ENCODE measurements at regions not wholly inside any gene's neighbourhood (a gene's known extent, or its start where the extent isn't known, plus 50 kb on each side); places are given as distances from the start of the nearest gene placed in this dataset.

GRCh38 chr6:14642842-14643241 is 525.3 kb downstream of the CD83 start:
- Histone ChIP-seq H3K4me1 (peaks cover 13% of the 10 kb centered on the region), H3K27me3 (no peaks in the 10 kb centered on the region), H3K9me3 (no peaks in the 10 kb centered on the region), H3K4me3 (no peak overlapping the region), H3K27ac (no peak overlapping the region), H3K36me3 (no peaks in the 10 kb centered on the region)
- intact Hi-C loops (cut with DNase I): no loop called here
- DNase-seq (ENCODE audit: extremely low spot score in 2 of 2): no peak
- TF ChIP-seq, protein P1, sequence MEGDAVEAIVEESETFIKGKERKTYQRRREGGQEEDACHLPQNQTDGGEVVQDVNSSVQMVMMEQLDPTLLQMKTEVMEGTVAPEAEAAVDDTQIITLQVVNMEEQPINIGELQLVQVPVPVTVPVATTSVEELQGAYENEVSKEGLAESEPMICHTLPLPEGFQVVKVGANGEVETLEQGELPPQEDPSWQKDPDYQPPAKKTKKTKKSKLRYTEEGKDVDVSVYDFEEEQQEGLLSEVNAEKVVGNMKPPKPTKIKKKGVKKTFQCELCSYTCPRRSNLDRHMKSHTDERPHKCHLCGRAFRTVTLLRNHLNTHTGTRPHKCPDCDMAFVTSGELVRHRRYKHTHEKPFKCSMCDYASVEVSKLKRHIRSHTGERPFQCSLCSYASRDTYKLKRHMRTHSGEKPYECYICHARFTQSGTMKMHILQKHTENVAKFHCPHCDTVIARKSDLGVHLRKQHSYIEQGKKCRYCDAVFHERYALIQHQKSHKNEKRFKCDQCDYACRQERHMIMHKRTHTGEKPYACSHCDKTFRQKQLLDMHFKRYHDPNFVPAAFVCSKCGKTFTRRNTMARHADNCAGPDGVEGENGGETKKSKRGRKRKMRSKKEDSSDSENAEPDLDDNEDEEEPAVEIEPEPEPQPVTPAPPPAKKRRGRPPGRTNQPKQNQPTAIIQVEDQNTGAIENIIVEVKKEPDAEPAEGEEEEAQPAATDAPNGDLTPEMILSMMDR (IDR thresholded peaks at IDR 0.05): no peak
- TF ChIP-seq POLR2AphosphoS5 (IDR thresholded peaks at IDR 0.05; ENCODE audit: insufficient read depth in 1 of 2, low read depth in 1 of 2): no peak
- no peak for TF ChIP-seq POLR2A (IDR thresholded peaks at IDR 0.05)

GRCh38 chr6:14644381-14644780 is 526.8 kb downstream of the CD83 start:
- Histone ChIP-seq H3K36me3 (no peaks in the 10 kb centered on the region), H3K27me3 (no peaks in the 10 kb centered on the region), H3K9me3 (no peaks in the 10 kb centered on the region), H3K27ac (no peak overlapping the region), H3K4me1 (peaks cover 3% of the 10 kb centered on the region), H3K4me3 (no peak overlapping the region)
- intact Hi-C loops (cut with DNase I): no loop called here
- DNase-seq (ENCODE audit: extremely low spot score in 2 of 2): no peak
- no peak for TF ChIP-seq POLR2A (IDR thresholded peaks at IDR 0.05)
- TF ChIP-seq, protein P1 (IDR thresholded peaks at IDR 0.05): no peak
- TF ChIP-seq POLR2AphosphoS5 (IDR thresholded peaks at IDR 0.05; ENCODE audit: insufficient read depth in 1 of 2, low read depth in 1 of 2): no peak

DNA sequence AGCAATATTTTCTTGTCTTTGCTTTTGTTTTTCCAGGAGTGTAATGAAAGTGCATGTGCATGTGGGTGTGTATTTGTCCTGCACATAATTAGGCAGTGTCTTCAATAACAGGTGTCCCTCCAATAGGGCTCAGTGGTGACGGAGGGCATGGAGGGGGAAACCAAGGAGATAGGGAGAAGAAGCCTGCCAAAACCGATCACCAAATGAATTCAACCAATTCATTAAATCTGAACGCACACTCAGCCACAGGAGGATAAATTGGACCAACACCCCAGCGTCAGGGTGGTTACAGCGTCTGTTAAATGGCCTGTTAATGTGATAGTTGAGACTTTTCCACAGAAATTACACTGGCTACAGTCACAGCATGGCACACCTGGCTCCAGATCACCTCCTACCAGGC is 527.6 kb downstream of the CD83 start:
- H3K27me3 ChIP-seq: no peaks in the 10 kb centered on the region
- TF ChIP-seq POLR2A (IDR thresholded peaks at IDR 0.05) (no peak), POLR2AphosphoS5 (IDR thresholded peaks at IDR 0.05; ENCODE audit: insufficient read depth in 1 of 2, low read depth in 1 of 2) (no peak)
- TF ChIP-seq, protein P1 (IDR thresholded peaks at IDR 0.05): no peak
- DNase-seq (ENCODE audit: extremely low spot score in 2 of 2): no peak
- H3K36me3 ChIP-seq: no peaks in the 10 kb centered on the region
- H3K27ac ChIP-seq: no peak overlapping the region
- no peaks in the 10 kb centered on the region for H3K4me1 ChIP-seq
- H3K9me3 ChIP-seq: no peaks in the 10 kb centered on the region
- intact Hi-C loops (cut with DNase I): no loop called here
- no peak overlapping the region for H3K4me3 ChIP-seq

- H3K9me3 ChIP-seq: no peaks in the 10 kb centered on the region
- H3K36me3 ChIP-seq: no peaks in the 10 kb centered on the region
- TF ChIP-seq, protein P1 (IDR thresholded peaks at IDR 0.05): no peak
- TF ChIP-seq POLR2A (IDR thresholded peaks at IDR 0.05) (no peak), POLR2AphosphoS5 (IDR thresholded peaks at IDR 0.05; ENCODE audit: insufficient read depth in 1 of 2, low read depth in 1 of 2) (no peak)
- H3K27me3 ChIP-seq: no peaks in the 10 kb centered on the region
- no peak for DNase-seq (ENCODE audit: extremely low spot score in 2 of 2)
- H3K4me3 ChIP-seq: no peak overlapping the region
- no peak overlapping the region for H3K27ac ChIP-seq
- intact Hi-C loops (cut with DNase I): no loop called here
- H3K4me1 ChIP-seq: no peaks in the 10 kb centered on the region
Measured at GRCh38 chr6:14645841-14646240, 528.3 kb downstream of the CD83 start.

DNA sequence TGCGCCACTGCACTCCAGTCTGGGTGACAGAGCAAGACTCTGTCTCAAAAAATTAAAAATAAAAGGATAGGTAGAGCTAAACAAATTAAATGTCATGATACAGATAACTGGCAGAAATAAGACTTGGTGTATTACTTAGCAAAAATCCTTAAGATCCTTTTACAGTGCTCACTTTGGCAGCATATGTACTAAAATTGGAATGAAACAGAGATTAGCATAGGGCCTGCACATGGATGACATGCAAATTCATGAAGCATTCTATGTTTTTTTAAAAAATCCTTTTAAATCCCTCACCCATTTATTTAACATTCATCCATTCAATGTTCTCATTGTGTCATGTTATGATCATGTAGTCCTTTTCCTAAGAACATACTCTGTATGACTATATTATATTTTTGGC is 528.8 kb downstream of the CD83 start:
- Histone ChIP-seq H3K27ac (no peak overlapping the region), H3K4me1 (no peaks in the 10 kb centered on the region), H3K36me3 (no peaks in the 10 kb centered on the region), H3K9me3 (no peaks in the 10 kb centered on the region), H3K27me3 (no peaks in the 10 kb centered on the region), H3K4me3 (no peak overlapping the region)
- TF ChIP-seq POLR2AphosphoS5 (IDR thresholded peaks at IDR 0.05; ENCODE audit: insufficient read depth in 1 of 2, low read depth in 1 of 2): no peak
- TF ChIP-seq, protein P1 (IDR thresholded peaks at IDR 0.05): no peak
- intact Hi-C loops (cut with DNase I): no loop called here
- DNase-seq (ENCODE audit: extremely low spot score in 2 of 2): no peak
